Skeletal muscle satellite cell (primary cell): ENCODE measurements at regions not wholly inside any gene's neighbourhood (a gene's known extent, or its start where the extent isn't known, plus 50 kb on each side); places are given as distances from the start of the nearest gene placed in this dataset.

Experiments
- H3K27me3 ChIP-seq: 2 replicates; pipeline ENCODE4 v1.7.0; 2013; ENCODE audit warnings: low read length; ENCODE audit not compliant: control insufficient read depth, insufficient read depth
- H3K36me3 ChIP-seq: 2 replicates; pipeline ENCODE4 v1.7.0; 2013; ENCODE audit warnings: mild to moderate bottlenecking, control low read depth, low read length; ENCODE audit not compliant: insufficient read depth
- H3K4me1 ChIP-seq: 2 replicates; pipeline ENCODE4 v1.7.0; 2013; ENCODE audit warnings: low read length; ENCODE audit not compliant: control insufficient read depth, insufficient read depth
- H3K4me2 ChIP-seq: 2 replicates; pipeline ENCODE4 v1.7.0; 2013; ENCODE audit warnings: mild to moderate bottlenecking, low read length
- H3K4me3 ChIP-seq: 2 replicates; pipeline ENCODE4 v1.7.0; 2013; ENCODE audit warnings: low read length
- H3K9ac ChIP-seq: 2 replicates; pipeline ENCODE4 v1.7.0; 2013; ENCODE audit warnings: mild to moderate bottlenecking, low read depth, low read length, moderate library complexity
- H3K9me3 ChIP-seq: replicated peaks from 2 replicates; pipeline ENCODE4 v1.7.0; 2013; ENCODE audit warnings: mild to moderate bottlenecking, control low read depth, low read length

DNA sequence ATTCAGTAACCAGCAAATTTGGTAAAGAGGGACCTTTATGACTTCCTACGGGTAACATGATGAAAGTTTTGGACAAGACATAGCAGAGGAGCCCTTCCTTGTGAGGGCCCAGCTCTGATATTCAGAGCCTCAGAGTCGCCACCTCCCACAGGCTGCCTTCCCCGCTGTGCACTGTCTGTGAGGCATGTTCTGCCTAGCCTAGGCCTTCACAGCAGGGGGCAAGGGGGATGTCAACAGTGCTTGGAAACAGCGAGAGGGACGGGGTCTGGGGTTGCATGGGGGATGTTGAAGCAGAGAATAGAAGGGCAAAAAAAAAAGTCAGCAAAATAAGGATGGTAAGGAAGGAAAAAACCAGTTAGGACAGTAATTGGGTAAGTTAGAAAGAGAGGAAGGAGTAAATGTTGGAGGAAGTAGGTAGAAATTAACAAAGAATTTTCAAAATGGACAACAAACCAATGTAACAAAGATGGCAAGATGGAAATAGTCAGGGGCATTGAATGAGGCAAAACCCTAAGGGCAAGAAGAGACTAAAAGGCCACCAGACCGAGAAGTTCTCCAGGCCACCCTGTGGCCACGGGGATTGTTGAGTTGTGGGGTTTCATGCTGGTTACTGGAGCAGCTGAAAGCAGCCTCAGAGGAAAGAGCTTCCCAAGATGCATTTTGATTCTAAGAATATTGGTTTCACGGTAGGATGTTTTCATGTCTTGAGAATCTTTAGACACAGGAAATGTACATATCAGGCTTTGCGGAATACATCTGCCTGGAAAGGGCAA, 139.8 kb downstream of the LY86 start:
- Histone ChIP-seq H3K4me3 (no peak overlapping the region), H3K9me3 (no peaks in the 10 kb centered on the region), H3K27me3 (no peaks in the 10 kb centered on the region), H3K9ac (no peak overlapping the region), H3K36me3 (no peaks in the 10 kb centered on the region), H3K4me2 (no peak overlapping the region), H3K4me1 (peaks cover 22% of the 10 kb centered on the region)

DNA sequence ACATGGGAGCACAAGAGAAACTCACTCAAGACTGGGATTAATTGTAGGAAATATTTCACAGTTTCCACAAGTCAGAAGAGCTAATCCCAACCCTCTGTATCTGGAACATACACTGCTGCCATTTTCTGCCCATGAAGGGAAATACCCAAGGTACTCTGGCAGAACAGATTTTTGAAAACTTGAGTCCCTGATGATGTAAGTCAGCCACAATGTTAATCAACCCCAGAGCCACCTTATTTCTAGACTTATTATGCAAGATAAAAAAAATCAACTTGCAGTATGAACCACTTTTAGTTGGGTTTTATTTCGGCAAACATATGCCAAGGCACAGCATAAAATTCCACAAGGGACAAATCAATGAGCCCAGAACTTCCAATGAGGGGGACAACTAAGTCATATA, 141.5 kb downstream of the LY86 start:
- H3K36me3 ChIP-seq: no peaks in the 10 kb centered on the region
- H3K9ac ChIP-seq: no peak overlapping the region
- H3K4me1 ChIP-seq: peaks cover 19% of the 10 kb centered on the region
- no peak overlapping the region for H3K4me3 ChIP-seq
- no peaks in the 10 kb centered on the region for H3K27me3 ChIP-seq
- H3K4me2 ChIP-seq: no peak overlapping the region
- H3K9me3 ChIP-seq: no peaks in the 10 kb centered on the region

DNA sequence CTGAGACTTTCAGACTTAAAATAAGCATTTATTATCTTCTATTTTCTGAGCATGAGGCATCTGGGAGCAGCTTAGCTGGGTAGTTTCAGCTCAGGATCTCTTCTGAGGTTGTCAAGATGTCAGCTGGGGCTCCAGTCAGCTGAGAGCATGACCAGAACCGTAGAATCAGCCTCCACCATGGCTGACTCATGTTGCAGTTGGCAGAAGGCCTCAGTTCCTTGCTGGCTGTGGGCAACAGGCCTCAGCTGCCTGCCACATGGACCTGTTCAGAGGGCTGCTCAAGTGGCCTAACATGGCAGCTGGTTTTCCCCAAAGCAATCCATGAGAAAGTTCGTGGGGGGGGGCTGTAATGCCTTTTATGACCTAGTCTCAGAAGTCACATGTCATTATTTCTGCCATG, 142.3 kb downstream of the LY86 start:
- no peaks in the 10 kb centered on the region for H3K9me3 ChIP-seq
- H3K9ac ChIP-seq: no peak overlapping the region
- no peaks in the 10 kb centered on the region for H3K36me3 ChIP-seq
- no peak overlapping the region for H3K4me3 ChIP-seq
- H3K4me2 ChIP-seq: no peak overlapping the region
- peaks cover 13% of the 10 kb centered on the region for H3K4me1 ChIP-seq
- peaks cover 3% of the 10 kb centered on the region for H3K27me3 ChIP-seq

DNA sequence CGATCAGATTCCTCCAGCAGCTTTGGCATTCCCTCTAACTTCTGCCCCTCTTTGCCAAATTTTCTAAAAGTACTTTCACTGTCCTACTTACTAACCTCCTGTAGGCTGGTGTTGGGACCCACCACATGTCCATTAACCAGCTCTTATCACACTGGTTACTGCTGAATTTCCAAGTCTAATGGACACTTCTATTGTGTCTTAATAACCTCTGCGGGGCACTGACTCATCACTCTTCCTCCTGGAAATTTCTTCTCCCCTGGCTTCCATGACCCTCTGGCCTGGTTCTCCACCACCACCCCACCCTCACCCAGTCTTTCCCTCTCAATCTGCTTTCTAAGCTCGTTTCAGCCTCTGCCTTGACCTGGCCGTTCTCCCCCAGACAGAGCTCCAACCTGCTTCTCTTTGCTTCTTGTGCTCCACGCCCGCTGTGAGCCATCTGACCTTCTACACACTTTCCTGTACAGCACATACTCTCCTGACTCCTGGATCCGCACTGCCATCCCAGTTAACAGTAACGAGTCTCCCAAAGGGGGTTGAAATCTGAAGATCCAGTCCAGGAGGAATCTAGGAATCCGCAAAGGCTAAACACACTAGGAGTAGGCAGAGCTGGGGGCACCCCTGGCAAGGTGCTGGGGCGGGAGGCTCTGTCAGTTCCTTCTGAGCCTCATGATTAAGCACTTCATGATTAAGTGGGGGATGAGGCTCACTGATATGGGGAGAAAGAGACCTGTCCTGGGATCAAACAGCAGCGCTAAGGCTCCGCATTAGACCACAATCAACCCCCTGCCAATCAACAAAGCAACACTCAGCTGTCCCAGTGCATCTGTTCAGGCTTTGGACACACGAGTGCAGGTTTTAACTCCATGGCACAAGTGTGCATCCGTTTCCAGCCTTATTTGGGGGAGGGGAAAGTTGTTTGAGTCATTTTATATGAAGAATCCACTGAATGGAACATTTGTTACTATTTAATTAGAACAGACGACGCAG, 146.3 kb downstream of the LY86 start:
- no peak overlapping the region for H3K9ac ChIP-seq
- H3K36me3 ChIP-seq: no peaks in the 10 kb centered on the region
- H3K9me3 ChIP-seq: no peaks in the 10 kb centered on the region
- peaks cover 3% of the 10 kb centered on the region for H3K27me3 ChIP-seq
- no peak overlapping the region for H3K4me2 ChIP-seq
- H3K4me3 ChIP-seq: no peak overlapping the region
- H3K4me1 ChIP-seq: peaks cover 24% of the 10 kb centered on the region

GRCh38 chr6:6736791-6737654, 148.5 kb downstream of the LY86 start:
- Histone ChIP-seq H3K4me2 (peak overlapping the region; percentile 82), H3K4me3 (peak overlapping the region; percentile 66), H3K27me3 (peaks cover 3% of the 10 kb centered on the region), H3K9ac (no peak overlapping the region), H3K36me3 (no peaks in the 10 kb centered on the region), H3K4me1 (peaks cover 20% of the 10 kb centered on the region), H3K9me3 (no peaks in the 10 kb centered on the region)

GRCh38 chr6:6737671-6738070, 149.2 kb downstream of the LY86 start:
- H3K27me3 ChIP-seq: peaks cover 3% of the 10 kb centered on the region
- H3K4me1 ChIP-seq: peaks cover 20% of the 10 kb centered on the region
- H3K36me3 ChIP-seq: no peaks in the 10 kb centered on the region
- no peak overlapping the region for H3K9ac ChIP-seq
- H3K4me2 ChIP-seq: peak overlapping the region; percentile 82
- no peak overlapping the region for H3K4me3 ChIP-seq
- no peaks in the 10 kb centered on the region for H3K9me3 ChIP-seq

- peaks cover 5% of the 10 kb centered on the region for H3K27me3 ChIP-seq
- H3K4me1 ChIP-seq: peaks cover 20% of the 10 kb centered on the region
- no peak overlapping the region for H3K9ac ChIP-seq
- H3K36me3 ChIP-seq: no peaks in the 10 kb centered on the region
- H3K4me2 ChIP-seq: no peak overlapping the region
- H3K4me3 ChIP-seq: no peak overlapping the region
- no peaks in the 10 kb centered on the region for H3K9me3 ChIP-seq
These were observed 149.6 kb downstream of the LY86 start for GRCh38 chr6:6738108-6738507.

- Histone ChIP-seq H3K27me3 (peaks cover 8% of the 10 kb centered on the region), H3K36me3 (no peaks in the 10 kb centered on the region)
These were observed 150.6 kb downstream of the LY86 start for GRCh38 chr6:6738922-6739716.

GRCh38 chr6:6740595-6740994, 152.1 kb downstream of the LY86 start:
- Histone ChIP-seq H3K9me3 (no peaks in the 10 kb centered on the region), H3K27me3 (peaks cover 7% of the 10 kb centered on the region), H3K4me3 (no peak overlapping the region), H3K4me1 (peaks cover 11% of the 10 kb centered on the region), H3K36me3 (no peaks in the 10 kb centered on the region), H3K9ac (no peak overlapping the region), H3K4me2 (no peak overlapping the region)

More at GRCh38 chr6:6738922-6739716, 150.6 kb downstream of the LY86 start:
- Histone ChIP-seq H3K4me3 (no peak overlapping the region), H3K4me1 (peaks cover 20% of the 10 kb centered on the region), H3K9ac (no peak overlapping the region), H3K9me3 (no peaks in the 10 kb centered on the region), H3K4me2 (no peak overlapping the region)

- Histone ChIP-seq H3K9ac (no peak overlapping the region), H3K27me3 (peaks cover 6% of the 10 kb centered on the region), H3K4me3 (no peak overlapping the region), H3K4me2 (no peak overlapping the region), H3K9me3 (no peaks in the 10 kb centered on the region), H3K4me1 (peaks cover 12% of the 10 kb centered on the region), H3K36me3 (no peaks in the 10 kb centered on the region)
These were observed 152.7 kb downstream of the LY86 start for GRCh38 chr6:6741264-6741663.
